ENCODE measurements at regions not wholly inside any gene's neighbourhood (a gene's known extent, or its start where the extent isn't known, plus 50 kb on each side); places are given as distances from the start of the nearest gene placed in this dataset.
A peak's percentile ranks its signal among the peaks of the same experiment; 100 is the strongest.

DNA sequence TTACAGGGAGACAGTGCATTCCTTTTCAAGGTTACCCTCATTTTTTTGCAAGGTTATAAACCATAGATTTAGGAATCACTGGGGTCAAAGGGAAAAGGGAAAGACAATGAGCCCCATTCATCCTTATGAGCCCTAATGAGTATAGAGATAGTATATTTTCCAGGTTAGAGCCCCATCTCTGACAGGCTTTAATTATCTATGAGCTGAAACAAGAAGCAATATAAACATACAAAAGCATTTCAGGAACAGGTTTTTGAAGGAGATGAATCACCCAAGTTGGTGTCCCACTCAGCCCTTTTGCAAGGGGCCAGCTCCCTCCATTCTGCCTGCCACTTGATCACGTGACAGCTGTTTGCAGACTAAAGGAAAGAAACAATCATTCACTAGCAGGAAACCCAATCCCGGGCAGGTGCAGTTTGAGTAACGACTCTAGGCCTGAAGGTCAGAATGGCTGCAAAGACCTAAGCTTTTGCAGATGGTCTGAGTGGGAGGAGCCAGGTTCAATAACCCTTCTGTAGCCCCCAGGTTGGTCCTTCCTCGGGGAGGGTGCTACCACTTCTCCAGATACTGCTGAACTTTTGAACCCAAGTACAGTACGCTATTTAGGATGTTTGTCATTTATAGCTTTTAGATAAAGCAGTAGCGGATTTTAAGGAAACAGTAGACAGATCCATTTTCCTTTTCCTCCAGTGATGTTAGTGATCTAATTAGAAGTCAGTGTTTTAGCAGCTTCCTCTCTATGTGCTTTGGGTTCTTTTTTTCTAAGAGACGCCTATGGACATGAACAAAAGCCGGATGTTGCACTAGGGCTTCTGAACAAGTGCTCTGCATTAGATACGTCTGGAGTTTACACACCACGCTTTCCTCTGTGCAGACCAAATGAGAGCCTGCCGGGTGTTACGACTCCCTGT, 253.2 kb downstream of the SOX4 start:
- no peaks in the 10 kb centered on the region for H3K36me3 ChIP-seq (ENCODE audit: control insufficient read depth in 1 of 2, insufficient read depth in 2 of 2, low read length in 1 of 2)
- intact Hi-C loops (cut with DNase I), result no loop called here
- no peak overlapping the region for H3K4me3 ChIP-seq (ENCODE audit: low read length in 2 of 2)
- 78 to 84% methylated on average over 12 of the region's 12 CpGs for WGBS, 2 donors
- H3K27ac ChIP-seq (ENCODE audit: low read depth in 1 of 2, low read length in 2 of 2), result no peak overlapping the region
- H3K9me3 ChIP-seq (ENCODE audit: control insufficient read depth, low read length), result no peaks in the 10 kb centered on the region
- H3K27me3 ChIP-seq (ENCODE audit: control insufficient read depth in 1 of 2, insufficient read depth in 2 of 2, low read length in 1 of 2), result no peaks in the 10 kb centered on the region
- H3K4me1 ChIP-seq (ENCODE audit: control insufficient read depth in 1 of 2, insufficient read depth in 2 of 2, low read length in 2 of 2), result peaks cover 0 to 2% of the 10 kb centered on the region in 2 donors
- DNase-seq, result no peak
- ATAC-seq (ENCODE audit: low FRiP score), result peak; percentile 41

DNA sequence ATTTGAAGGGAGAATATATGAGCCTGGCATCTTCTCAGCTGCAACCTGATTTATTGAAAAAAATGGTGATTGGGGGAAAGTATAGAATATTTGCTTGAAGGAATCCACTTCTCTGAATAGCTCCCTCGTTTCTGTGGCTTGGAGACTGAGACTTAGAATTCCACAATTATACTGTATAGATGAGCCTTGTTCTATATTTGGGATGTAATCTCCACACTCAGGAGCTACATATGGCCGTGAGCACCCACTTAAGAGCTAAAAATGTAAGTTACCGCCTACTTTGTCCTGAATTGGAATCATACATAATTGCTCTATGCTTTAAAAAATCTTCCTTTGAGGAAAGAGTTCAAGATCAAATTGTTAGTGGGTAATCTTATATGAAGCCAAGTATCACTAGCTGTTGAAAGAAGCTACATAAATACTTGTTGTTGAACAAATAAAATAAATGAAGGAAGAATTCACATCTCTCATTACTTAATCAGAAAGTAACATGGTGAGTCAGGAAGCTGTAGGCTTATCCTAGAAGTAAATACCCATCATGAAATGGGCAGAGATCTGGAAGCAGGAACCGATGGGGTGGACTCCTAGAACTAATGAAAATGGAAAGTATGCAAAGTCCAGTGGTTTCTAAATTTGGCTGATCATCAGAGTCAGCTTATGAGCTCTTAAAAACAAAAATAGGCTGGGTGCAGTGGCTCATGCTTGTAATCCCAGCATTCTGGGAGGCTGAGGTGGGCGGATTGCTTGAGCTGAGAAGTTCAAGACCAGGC, 254.3 kb downstream of the SOX4 start:
- H3K4me3 ChIP-seq (ENCODE audit: low read length in 2 of 2), result no peak overlapping the region
- no peaks in the 10 kb centered on the region for H3K36me3 ChIP-seq (ENCODE audit: control insufficient read depth in 1 of 2, insufficient read depth in 2 of 2, low read length in 1 of 2)
- 78% methylated on average over 5 of the region's 5 CpGs for WGBS, 2 donors
- no peaks in the 10 kb centered on the region for H3K9me3 ChIP-seq (ENCODE audit: control insufficient read depth, low read length)
- H3K27ac ChIP-seq (ENCODE audit: low read depth in 1 of 2, low read length in 2 of 2), result no peak overlapping the region
- H3K27me3 ChIP-seq (ENCODE audit: control insufficient read depth in 1 of 2, insufficient read depth in 2 of 2, low read length in 1 of 2), result no peaks in the 10 kb centered on the region
- DNase-seq, result no peak
- no peak for ATAC-seq (ENCODE audit: low FRiP score)
- H3K4me1 ChIP-seq (ENCODE audit: control insufficient read depth in 1 of 2, insufficient read depth in 2 of 2, low read length in 2 of 2), result peaks cover 0 to 2% of the 10 kb centered on the region in 2 donors
- intact Hi-C loops (cut with DNase I), result no loop called here

DNA sequence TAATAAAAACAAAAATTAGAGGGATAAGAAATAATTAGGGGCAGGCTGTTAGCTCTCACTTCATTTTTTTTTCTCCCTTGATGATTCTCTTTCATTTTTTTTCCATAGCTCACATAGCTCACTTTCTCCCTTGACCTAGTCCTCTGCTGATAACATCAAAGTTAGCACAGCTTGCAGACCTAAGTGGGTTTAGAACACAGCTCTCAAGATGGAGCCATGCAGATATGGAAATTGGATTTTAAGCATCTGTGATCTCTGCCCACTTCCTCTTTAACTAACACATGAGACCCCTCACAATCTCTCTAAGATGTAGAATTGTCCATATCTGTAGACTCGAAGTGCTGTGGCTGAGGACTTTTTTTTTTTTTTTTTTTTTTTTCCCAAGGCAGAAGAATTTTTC, 257.1 kb downstream of the SOX4 start:
- WGBS, 2 donors, result 87 to 88% methylated on average over 1 of the region's 1 CpG
- H3K9me3 ChIP-seq (ENCODE audit: control insufficient read depth, low read length), result no peaks in the 10 kb centered on the region
- no peaks in the 10 kb centered on the region for H3K36me3 ChIP-seq (ENCODE audit: control insufficient read depth in 1 of 2, insufficient read depth in 2 of 2, low read length in 1 of 2)
- H3K27me3 ChIP-seq (ENCODE audit: control insufficient read depth in 1 of 2, insufficient read depth in 2 of 2, low read length in 1 of 2), result no peaks in the 10 kb centered on the region
- no peaks in the 10 kb centered on the region for H3K4me1 ChIP-seq (ENCODE audit: control insufficient read depth in 1 of 2, insufficient read depth in 2 of 2, low read length in 2 of 2)
- DNase-seq (no peak), ATAC-seq (ENCODE audit: low FRiP score) (no peak)
- intact Hi-C loops (cut with DNase I), result no loop called here
- no peak overlapping the region for H3K27ac ChIP-seq (ENCODE audit: low read depth in 1 of 2, low read length in 2 of 2)
- no peak overlapping the region for H3K4me3 ChIP-seq (ENCODE audit: low read length in 2 of 2)

DNA sequence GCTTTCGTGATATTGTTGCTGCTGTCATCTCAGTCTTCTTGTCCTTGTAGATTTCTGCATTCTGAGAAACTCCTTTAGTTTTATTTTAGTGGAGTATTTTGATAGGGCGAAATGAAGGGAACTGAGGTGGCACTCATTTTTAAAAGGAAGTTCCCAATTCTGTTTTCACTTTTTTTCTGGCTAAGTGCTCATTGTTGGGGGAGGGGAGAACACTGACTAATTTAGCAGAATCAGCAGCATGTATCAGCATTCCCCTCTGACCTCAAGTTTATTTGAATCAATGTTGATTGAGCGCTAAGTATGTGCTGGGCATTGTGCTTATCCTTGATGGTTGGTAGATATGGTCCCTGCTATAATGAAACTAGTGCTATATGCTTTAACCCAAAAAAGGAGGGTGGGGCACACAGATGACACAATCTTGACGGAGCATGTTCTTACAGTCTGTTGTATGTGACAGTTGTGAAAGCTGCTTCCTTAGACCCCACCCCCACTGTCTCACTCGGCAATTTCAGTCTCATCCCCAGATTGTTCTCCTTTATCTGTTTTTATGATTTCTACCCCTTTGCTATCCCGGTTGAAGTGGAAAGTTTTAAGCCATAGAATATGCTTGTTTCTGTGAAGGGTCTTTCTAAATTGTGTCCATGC, 262.4 kb downstream of the SOX4 start:
- intact Hi-C loops (cut with DNase I), result no loop called here
- H3K9me3 ChIP-seq (ENCODE audit: control insufficient read depth, low read length), result no peaks in the 10 kb centered on the region
- H3K27me3 ChIP-seq (ENCODE audit: control insufficient read depth in 1 of 2, insufficient read depth in 2 of 2, low read length in 1 of 2), result no peaks in the 10 kb centered on the region
- ATAC-seq (ENCODE audit: low FRiP score) (no peak), DNase-seq (no peak)
- no peak overlapping the region for H3K27ac ChIP-seq (ENCODE audit: low read depth in 1 of 2, low read length in 2 of 2)
- no peak overlapping the region for H3K4me3 ChIP-seq (ENCODE audit: low read length in 2 of 2)
- WGBS, 2 donors, result 90 to 93% methylated on average over 6 of the region's 6 CpGs
- H3K4me1 ChIP-seq (ENCODE audit: control insufficient read depth in 1 of 2, insufficient read depth in 2 of 2, low read length in 2 of 2), result no peaks in the 10 kb centered on the region
- H3K36me3 ChIP-seq (ENCODE audit: control insufficient read depth in 1 of 2, insufficient read depth in 2 of 2, low read length in 1 of 2), result no peaks in the 10 kb centered on the region

DNA sequence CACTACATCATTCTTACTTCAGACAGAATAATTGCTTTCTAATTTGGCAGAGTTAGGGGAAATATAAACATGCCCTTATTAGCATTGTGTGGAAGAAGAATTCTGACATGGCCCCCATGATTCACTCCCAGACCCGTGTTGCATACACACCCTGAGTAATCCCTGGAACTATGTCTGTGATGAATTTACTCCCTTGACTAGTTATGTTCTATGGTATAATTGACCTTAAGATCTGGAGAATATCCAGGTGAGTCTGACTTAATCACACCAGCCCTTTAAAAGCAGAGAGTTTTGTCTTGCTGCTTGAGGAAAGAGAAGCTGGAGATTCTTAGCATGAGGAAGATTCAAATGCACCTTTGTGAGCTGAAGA, 262.9 kb downstream of the SOX4 start:
- H3K27ac ChIP-seq (ENCODE audit: low read depth in 1 of 2, low read length in 2 of 2), result no peak overlapping the region
- intact Hi-C loops (cut with DNase I), result no loop called here
- WGBS, 2 donors, result 30 to 47% methylated on average over 1 of the region's 1 CpG
- no peak for ATAC-seq (ENCODE audit: low FRiP score)
- no peak for DNase-seq
- no peaks in the 10 kb centered on the region for H3K36me3 ChIP-seq (ENCODE audit: control insufficient read depth in 1 of 2, insufficient read depth in 2 of 2, low read length in 1 of 2)
- H3K27me3 ChIP-seq (ENCODE audit: control insufficient read depth in 1 of 2, insufficient read depth in 2 of 2, low read length in 1 of 2), result no peaks in the 10 kb centered on the region
- no peaks in the 10 kb centered on the region for H3K4me1 ChIP-seq (ENCODE audit: control insufficient read depth in 1 of 2, insufficient read depth in 2 of 2, low read length in 2 of 2)
- H3K4me3 ChIP-seq (ENCODE audit: low read length in 2 of 2), result no peak overlapping the region
- no peaks in the 10 kb centered on the region for H3K9me3 ChIP-seq (ENCODE audit: control insufficient read depth, low read length)

DNA sequence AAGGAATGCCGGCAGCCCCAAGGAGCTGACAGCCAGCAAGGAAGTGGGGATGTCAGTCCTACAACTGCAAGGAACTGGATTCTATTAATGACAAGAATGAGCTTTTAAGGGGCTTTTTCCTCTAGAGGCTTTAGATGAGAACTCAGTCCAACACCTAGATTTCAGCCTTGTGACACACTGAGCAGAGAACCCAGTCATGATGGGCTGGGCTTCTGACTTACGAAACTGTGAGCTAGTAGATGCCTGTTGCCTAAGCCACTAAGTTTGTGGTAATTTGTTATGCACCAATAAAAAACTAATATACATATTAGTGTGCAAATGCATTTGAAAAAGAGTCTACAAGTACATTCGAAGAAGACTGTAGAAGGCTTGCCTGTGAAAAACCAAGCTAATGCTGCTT, 263.3 kb downstream of the SOX4 start:
- H3K36me3 ChIP-seq (ENCODE audit: control insufficient read depth in 1 of 2, insufficient read depth in 2 of 2, low read length in 1 of 2), result no peaks in the 10 kb centered on the region
- ATAC-seq (ENCODE audit: low FRiP score) (no peak), DNase-seq (no peak)
- intact Hi-C loops (cut with DNase I), result no loop called here
- H3K4me3 ChIP-seq (ENCODE audit: low read length in 2 of 2), result no peak overlapping the region
- no peaks in the 10 kb centered on the region for H3K9me3 ChIP-seq (ENCODE audit: control insufficient read depth, low read length)
- 94 to 97% methylated on average over 3 of the region's 3 CpGs for WGBS, 2 donors
- H3K27me3 ChIP-seq (ENCODE audit: control insufficient read depth in 1 of 2, insufficient read depth in 2 of 2, low read length in 1 of 2), result no peaks in the 10 kb centered on the region
- no peaks in the 10 kb centered on the region for H3K4me1 ChIP-seq (ENCODE audit: control insufficient read depth in 1 of 2, insufficient read depth in 2 of 2, low read length in 2 of 2)
- H3K27ac ChIP-seq (ENCODE audit: low read depth in 1 of 2, low read length in 2 of 2), result no peak overlapping the region

DNA sequence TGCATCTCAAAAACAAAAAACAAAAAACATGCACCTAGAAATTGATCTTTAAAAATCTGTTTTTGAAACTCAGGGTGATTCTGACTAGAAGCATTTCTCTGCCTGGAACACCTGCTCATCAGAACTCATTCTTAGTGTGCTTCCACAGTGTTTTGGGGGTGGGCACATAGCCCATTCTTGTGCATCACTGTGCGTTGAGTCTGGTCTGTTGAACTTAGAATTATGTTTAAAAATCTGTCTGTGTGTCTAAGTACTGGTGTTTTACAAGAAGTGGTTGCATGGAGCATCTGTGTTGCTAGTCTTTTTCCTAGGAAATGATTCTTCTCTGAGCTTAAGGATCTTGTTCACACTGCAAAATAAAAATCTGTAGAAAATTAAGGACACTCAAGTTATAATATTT, 264.5 kb downstream of the SOX4 start:
- H3K4me3 ChIP-seq (ENCODE audit: low read length in 2 of 2), result no peak overlapping the region
- no peaks in the 10 kb centered on the region for H3K9me3 ChIP-seq (ENCODE audit: control insufficient read depth, low read length)
- no peak for DNase-seq
- H3K4me1 ChIP-seq (ENCODE audit: control insufficient read depth in 1 of 2, insufficient read depth in 2 of 2, low read length in 2 of 2), result no peaks in the 10 kb centered on the region
- no peak overlapping the region for H3K27ac ChIP-seq (ENCODE audit: low read depth in 1 of 2, low read length in 2 of 2)
- ATAC-seq (ENCODE audit: low FRiP score), result no peak
- no peaks in the 10 kb centered on the region for H3K27me3 ChIP-seq (ENCODE audit: control insufficient read depth in 1 of 2, insufficient read depth in 2 of 2, low read length in 1 of 2)
- intact Hi-C loops (cut with DNase I), result no loop called here
- H3K36me3 ChIP-seq (ENCODE audit: control insufficient read depth in 1 of 2, insufficient read depth in 2 of 2, low read length in 1 of 2), result no peaks in the 10 kb centered on the region
- 80 to 95% methylated on average over 1 of the region's 1 CpG for WGBS, 2 donors

DNA sequence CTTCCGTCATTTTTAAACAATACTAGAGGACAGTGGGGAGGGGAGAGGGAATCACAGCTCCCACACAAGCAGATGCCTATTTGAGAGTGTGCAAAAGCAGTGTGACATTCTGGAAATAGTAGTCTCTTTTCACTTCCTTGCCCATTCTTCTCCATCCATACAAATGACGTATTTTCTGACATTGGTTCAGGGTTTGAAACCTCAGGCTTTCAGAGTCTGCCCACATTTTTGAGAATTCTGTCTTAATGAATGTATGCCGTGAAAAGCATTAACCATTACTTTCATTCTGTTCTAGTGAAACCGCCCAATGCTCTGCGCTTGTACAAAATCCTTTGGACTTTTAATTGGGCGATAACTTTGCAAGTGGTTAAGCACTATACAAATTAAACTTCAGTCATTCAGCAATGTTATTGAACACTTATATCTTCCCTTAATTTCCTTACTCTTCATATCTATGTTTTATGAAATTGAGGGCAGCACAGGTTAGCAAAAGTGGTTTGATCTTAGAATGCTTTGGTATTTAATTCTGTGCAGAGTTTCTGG, 265.7 kb downstream of the SOX4 start:
- ATAC-seq (ENCODE audit: low FRiP score), result no peak
- intact Hi-C loops (cut with DNase I), result no loop called here

More for the DNA sequence above, 265.7 kb downstream of the SOX4 start:
- Histone ChIP-seq H3K27ac (ENCODE audit: low read depth in 1 of 2, low read length in 2 of 2) (no peak overlapping the region), H3K4me3 (ENCODE audit: low read length in 2 of 2) (no peak overlapping the region), H3K4me1 (ENCODE audit: control insufficient read depth in 1 of 2, insufficient read depth in 2 of 2, low read length in 2 of 2) (no peaks in the 10 kb centered on the region), H3K9me3 (ENCODE audit: control insufficient read depth, low read length) (no peaks in the 10 kb centered on the region), H3K27me3 (ENCODE audit: control insufficient read depth in 1 of 2, insufficient read depth in 2 of 2, low read length in 1 of 2) (no peaks in the 10 kb centered on the region), H3K36me3 (ENCODE audit: control insufficient read depth in 1 of 2, insufficient read depth in 2 of 2, low read length in 1 of 2) (no peaks in the 10 kb centered on the region)
- 94 to 96% methylated on average over 6 of the region's 6 CpGs for WGBS, 2 donors
- DNase-seq, result no peak

Data from aorta (tissue), 5 donors.